ENCODE measurements at regions not wholly inside any gene's neighbourhood (a gene's known extent, or its start where the extent isn't known, plus 50 kb on each side); places are given as distances from the start of the nearest gene placed in this dataset.

- TF ChIP-seq CSRNP1 (CRISPR knock-in tag; IDR thresholded peaks at IDR 0.05) (no peak), GMEB2 (CRISPR knock-in tag; IDR thresholded peaks at IDR 0.05; ENCODE audit: low read depth) (no peak), HOXA5 (CRISPR knock-in tag; IDR thresholded peaks at IDR 0.05) (no peak), GRHL1 (CRISPR knock-in tag; conservative IDR thresholded peaks at IDR 0.05) (no peak), ZNF496 (CRISPR knock-in tag; IDR thresholded peaks at IDR 0.05; ENCODE audit: insufficient replicate concordance) (no peak), ZNF260 (CRISPR knock-in tag; IDR thresholded peaks at IDR 0.05; ENCODE audit: borderline replicate concordance, low read depth) (no peak), SOX6 (IDR thresholded peaks at IDR 0.05) (no peak), SOX6 (CRISPR knock-in tag; IDR thresholded peaks at IDR 0.05) (no peak), LCORL (IDR thresholded peaks at IDR 0.05) (no peak), LCORL (CRISPR knock-in tag; IDR thresholded peaks at IDR 0.05) (no peak), ZNF451 (CRISPR knock-in tag; IDR thresholded peaks at IDR 0.05) (no peak), RBAK (CRISPR knock-in tag; IDR thresholded peaks at IDR 0.05) (no peak), ETV6 (CRISPR knock-in tag; conservative IDR thresholded peaks at IDR 0.05) (no peak), JUND (CRISPR knock-in tag; IDR thresholded peaks at IDR 0.05) (no peak), THAP9 (CRISPR knock-in tag; IDR thresholded peaks at IDR 0.05; ENCODE audit: borderline replicate concordance) (no peak)
Observed at GRCh38 chr15:88980498-88980897, 67.3 kb upstream of the MFGE8 start (continued).
